ENCODE measurements at regions not wholly inside any gene's neighbourhood (a gene's known extent, or its start where the extent isn't known, plus 50 kb on each side); places are given as distances from the start of the nearest gene placed in this dataset.
"Not testable (repeated sequence)": the region's sequence is repeated elsewhere in the genome, so short reads cannot be mapped to it uniquely, and the experiment has no call there.

DNA sequence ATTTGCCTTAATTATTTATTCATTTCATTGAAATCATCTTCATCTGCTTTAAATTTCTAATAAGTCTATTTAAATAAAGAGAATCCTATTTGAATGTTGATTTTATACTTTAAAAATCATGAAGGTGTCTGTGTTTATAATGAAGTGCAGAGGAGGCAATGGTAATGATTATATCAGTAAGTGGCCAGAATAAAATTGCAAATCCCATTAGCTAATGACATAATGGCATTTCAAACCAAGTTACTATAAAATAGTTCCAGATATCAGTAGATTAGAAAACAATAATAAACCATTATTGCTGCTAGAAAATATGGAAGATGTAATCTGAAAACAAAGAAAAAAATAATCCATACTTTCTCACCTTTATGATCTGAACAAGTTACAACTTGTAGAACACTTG, 647.8 kb upstream of the KLHL1 start:
- no peak for DNase-seq

DNA sequence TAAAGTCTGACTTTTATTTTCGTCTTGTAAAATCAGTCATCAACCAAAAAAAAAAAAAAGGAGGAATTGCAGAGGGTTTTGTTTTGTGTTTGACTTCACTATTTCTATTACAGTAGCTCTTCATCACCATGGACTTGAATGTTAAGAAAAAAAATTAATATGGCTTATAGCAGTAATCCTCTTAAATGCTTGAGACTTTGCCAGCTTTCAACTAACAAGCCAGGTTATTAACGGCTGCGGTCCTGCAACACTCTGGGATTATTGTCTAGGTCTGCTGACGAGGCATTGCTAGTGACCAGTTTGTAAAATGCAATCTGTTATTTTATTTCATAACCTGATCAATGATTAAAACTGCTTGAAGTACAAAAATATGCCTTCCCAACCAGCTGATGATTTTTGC, 647.2 kb upstream of the KLHL1 start:
- no peak for DNase-seq

DNA sequence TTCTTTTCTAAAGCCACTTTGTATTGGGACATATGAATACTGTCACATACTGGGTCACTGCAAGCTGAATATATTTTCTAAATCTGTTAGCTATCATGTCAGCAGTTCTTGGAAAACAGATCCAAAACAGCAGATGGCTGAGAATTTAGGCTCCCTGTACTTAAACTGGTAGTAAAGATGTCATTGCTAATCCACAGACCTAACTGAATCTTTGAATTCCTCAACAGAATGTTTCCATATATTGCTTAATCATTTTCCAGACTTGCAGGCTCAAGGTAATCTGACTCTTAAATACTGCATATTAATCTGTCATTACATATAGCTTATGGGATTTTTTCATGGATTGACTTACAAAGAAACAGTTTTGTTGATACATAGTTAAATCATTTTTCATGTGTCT, 639.0 kb upstream of the KLHL1 start:
- no peak for DNase-seq

DNA sequence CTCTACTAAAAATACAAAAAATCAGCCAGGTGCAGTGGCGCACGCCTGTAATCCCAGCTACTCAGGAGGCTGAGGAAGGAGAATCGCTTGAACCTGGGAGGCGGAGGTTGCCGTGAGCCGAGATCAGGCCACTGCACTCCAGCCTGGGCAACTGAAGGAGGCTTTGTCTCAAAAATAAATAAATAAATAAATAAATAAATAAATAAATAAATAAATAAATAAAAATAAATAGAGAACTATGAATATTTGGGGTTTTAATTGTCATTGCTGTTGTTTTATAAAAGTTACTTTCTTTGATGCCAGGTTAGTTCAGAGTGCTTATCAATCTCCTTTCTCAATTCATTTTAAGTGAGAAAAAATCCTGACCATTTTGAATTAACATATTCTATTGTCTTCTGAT, 638.2 kb upstream of the KLHL1 start:
- DNase-seq = not testable (repeated sequence)

- no peak for DNase-seq
Measured at GRCh38 chr13:70736622-70737317, 628.5 kb upstream of the KLHL1 start.

DNA sequence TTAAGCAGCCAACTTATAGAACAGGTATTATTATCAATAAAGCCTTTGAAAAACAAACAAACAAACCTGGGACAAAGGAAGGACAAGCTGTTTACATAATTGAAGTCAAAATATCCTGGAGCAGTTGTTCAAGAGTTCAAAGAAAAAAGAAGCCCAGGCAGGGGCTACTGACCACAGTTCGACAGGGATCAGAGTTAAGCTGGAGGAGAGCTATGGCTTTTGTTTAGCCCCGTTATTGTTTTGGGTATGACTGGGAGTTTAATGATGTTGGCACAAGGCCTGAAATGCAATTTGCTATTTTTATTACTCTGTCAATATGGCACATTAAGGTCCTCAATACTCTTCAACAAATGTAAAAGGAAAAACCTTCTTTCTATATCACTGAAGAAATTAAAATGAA, 624.4 kb upstream of the KLHL1 start:
- DNase-seq = no peak

GRCh38 chr13:70729369-70729768, 621.1 kb upstream of the KLHL1 start:
- DNase-seq = no peak

DNA sequence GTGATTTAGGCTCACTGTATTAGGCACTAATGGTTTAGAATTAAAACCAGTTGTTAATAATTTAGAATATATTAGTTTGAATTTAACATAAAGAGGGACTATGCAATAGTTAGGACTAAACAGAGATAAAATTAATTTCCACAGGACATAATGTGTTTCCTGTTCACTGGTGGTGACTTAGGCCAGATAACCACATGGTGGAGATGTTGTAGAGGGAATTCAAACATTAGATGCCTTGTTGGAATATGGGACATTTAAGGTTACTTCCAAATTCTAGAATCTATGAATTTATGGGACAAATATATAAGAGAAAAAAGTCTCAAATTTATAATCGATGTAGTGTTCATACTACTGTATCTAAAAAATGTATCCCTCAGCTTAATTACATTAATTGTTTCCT, 615.5 kb upstream of the KLHL1 start:
- DNase-seq = no peak

GRCh38 chr13:70720386-70720785, 612.1 kb upstream of the KLHL1 start:
- no peak for DNase-seq

DNA sequence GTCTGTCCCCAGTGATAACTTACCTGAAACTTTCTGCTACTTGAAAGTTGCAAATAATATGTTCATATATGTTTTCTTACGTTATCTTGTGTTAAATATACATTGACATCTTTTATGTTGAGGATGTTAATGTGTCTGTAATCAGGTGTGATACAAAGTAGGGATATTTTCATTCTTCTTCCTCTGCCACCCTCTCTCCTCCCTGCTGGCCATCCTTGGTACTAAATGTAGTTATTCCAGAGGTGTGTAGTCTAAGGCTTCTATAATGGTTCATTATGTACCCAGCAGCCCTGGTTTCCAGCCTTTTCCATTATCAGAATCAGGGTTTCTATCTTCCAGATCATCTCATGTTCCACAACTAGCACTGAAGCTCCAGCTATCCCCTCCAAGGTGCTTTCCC, 606.7 kb upstream of the KLHL1 start:
- DNase-seq = no peak

- DNase-seq = no peak
Measured at GRCh38 chr13:70708775-70709174, 600.5 kb upstream of the KLHL1 start.

DNA sequence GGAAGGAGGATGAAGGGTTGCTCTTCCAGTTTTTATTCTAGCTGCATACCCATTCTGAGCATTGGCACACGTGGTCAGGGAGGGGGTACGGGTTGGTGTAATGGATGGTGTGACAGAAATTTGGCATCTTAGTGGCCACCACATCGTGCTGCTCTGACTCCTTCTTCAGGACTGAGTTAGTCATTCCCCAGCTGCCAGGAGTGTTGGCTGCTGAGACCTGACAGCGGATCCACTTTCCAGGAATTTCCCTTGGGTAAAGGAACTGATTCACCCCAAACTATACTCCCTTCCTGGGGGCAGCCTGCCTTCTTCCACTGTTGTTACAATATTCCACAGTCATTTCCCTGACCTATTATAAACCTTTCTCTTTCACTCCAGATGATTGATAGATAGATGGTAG, 595.5 kb upstream of the KLHL1 start:
- DNase-seq = no peak

- DNase-seq = no peak
Measured at GRCh38 chr13:70694996-70695715, 586.9 kb upstream of the KLHL1 start.

DNA sequence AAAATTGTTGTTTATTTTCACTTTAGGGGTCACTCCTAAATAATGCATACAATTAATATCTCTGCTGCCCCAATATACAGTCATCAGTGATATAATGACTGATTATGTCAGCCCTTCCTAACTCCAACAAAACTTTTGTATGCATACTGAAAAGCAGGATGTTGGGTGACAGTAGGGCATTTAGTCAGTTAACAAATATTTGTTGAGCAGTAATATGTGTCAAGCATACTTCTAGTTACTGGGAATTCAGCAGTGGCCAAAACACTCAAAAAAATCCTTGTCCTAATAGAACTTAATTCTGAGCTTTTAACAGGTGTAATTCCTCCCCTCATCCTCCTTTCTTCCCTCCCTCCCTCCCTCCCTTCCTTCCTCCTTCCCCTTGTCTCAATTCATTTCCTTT, 560.7 kb upstream of the KLHL1 start:
- DNase-seq = no peak

DNA sequence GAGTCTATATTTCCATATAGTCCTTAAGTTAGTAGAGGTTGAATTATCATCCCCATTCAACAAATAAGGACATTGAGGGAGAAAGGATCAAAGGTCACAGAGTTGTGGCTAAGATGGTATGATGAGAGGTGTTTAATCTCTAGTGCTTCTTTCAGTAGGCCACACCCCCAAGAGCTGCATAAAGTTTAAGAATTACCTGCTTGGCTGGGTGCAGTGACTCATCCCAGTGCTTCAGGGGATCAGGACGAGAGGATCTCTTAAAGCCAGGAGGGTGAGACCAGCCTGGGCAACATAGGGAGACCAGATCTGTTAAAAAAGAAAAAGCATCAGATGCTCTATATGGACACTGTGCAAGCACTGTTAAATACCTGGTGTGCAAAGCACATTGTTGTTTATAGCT, 560.0 kb upstream of the KLHL1 start:
- no peak for DNase-seq

DNA sequence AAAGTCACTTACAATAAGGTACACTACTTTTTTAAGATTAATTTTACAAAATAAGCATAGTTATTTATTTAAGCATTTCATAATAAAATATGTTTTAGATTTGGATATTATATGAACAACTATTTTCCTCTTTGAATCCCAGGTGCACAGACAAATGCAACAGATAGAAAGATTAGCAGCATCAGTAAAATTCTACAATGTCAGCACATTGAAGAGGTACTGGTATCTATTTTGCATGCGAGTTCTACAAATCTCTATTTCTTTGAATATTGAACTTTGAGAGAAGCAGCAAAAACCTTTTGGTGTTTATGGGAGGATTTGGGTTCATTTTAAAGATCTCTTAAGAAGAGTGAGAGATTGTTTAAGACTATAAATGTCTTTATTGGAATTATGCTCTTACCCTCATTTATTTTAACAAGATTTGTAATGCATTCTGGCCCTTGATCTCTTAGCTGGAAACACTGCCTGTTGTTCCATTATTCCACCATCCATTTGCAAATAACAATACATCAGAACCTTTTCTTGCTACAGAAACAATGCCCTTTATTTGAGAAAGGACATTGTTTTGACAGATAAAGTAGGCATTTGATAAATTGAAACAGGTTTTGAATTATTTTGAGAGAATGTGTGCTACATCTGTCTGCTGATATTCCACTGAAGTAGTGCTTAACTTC, 558.8 kb upstream of the KLHL1 start:
- DNase-seq = no peak

DNA sequence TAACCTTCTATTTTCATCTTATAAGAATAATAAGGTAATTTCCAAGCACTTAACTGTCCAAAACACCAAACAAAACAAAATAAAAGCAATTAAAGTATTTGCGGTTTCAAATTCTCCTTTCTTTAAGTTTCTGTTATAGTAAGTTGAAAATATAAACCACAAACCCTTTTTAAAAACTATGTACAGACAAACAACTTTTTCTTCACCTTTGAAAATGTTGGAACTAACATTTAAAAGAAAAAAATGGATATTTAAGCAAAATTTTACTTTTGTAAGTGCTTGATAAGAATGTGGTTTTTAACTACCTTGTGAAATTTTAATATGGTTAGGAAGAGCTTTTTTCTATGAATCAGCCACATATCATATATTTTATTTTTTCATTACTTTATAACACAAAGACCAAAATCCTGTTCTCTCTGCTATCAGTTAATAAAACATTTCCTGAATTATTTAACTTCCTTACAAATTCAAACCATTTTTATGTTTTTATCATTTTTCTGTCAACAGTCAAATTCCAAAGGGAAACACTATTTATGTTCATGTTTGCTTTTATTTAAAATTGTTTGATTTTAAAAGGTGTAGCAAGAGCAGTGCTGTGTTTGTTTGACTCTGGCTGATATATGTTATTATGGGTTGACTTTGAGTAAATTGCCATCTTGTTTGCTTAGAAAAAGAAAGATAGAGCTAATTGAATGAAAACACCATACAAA, 554.1 kb upstream of the KLHL1 start:
- no peak for DNase-seq

GRCh38 chr13:70644052-70644451, 535.8 kb upstream of the KLHL1 start:
- DNase-seq = no peak

GRCh38 chr13:70634893-70635292, 526.6 kb upstream of the KLHL1 start:
- no peak for DNase-seq

- DNase-seq = no peak
Measured at GRCh38 chr13:70630247-70630646, 522.0 kb upstream of the KLHL1 start.

- DNase-seq = no peak
Measured at GRCh38 chr13:70623239-70623638, 515.0 kb upstream of the KLHL1 start.

DNA sequence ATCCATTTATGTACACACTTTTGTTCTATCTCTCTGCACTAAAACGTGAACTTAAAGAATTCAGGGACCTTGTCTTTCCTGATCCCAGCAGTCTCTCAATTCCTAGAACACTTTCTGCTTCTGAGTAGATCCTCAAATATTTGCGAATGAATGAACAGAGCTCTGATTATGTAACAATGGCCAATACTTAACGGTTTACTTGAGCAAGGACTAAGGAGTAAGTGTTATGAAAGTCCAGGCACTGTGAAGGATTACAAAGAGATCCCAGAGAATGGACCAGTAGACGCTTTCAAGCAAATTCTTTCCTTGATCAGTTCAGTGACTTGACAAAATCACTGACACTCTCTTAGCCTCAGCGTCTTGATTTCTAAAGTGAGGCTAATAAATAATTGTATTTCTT, 514.5 kb upstream of the KLHL1 start:
- no peak for DNase-seq

- no peak for DNase-seq
Measured at GRCh38 chr13:70619936-70620335, 511.7 kb upstream of the KLHL1 start.

- no peak for DNase-seq
Measured at GRCh38 chr13:70616847-70617246, 508.6 kb upstream of the KLHL1 start.

Data from activated CD8-positive, alpha-beta memory T cell treated with anti-CD3 and anti-CD28 coated beads, Interleukin-2, amount 50 U/mL, for 4 hours (primary cell).